GM18519 (cell line): ENCODE measurements at regions not wholly inside any gene's neighbourhood (a gene's known extent, or its start where the extent isn't known, plus 50 kb on each side); places are given as distances from the start of the nearest gene placed in this dataset.
"Not testable (repeated sequence)": the region's sequence is repeated elsewhere in the genome, so short reads cannot be mapped to it uniquely, and the experiment has no call there.

Source experiments
- ATAC-seq: cut with Tn5 transposase; IDR thresholded peaks from one replicate; pipeline ENCODE4 v1.9.1; 2021; ENCODE audit warnings: mild to moderate bottlenecking, moderate library complexity; ENCODE audit not compliant: unreplicated experiment, low FRiP score

GRCh38 chr6:132202574-132202973 lies 198.7 kb downstream of the MOXD1 start:
- no peak for ATAC-seq

GRCh38 chr6:132199343-132199742 lies 201.9 kb downstream of the MOXD1 start:
- ATAC-seq: no peak

- no peak for ATAC-seq
These were observed 202.4 kb downstream of the MOXD1 start for GRCh38 chr6:132198896-132199295.

- no peak for ATAC-seq
These were observed 203.2 kb downstream of the MOXD1 start for GRCh38 chr6:132198040-132198439.

- no peak for ATAC-seq
These were observed 206.7 kb downstream of the MOXD1 start for GRCh38 chr6:132194529-132194928.

GRCh38 chr6:132192631-132193030 lies 208.6 kb downstream of the MOXD1 start:
- no peak for ATAC-seq

GRCh38 chr6:132190815-132191175 lies 210.5 kb downstream of the MOXD1 start:
- no peak for ATAC-seq

GRCh38 chr6:132190097-132190814 lies 211.0 kb downstream of the MOXD1 start:
- ATAC-seq: no peak

GRCh38 chr6:132188556-132189264 lies 212.6 kb downstream of the MOXD1 start:
- ATAC-seq: no peak

- no peak for ATAC-seq
These were observed 213.5 kb downstream of the MOXD1 start for GRCh38 chr6:132187816-132188215.

GRCh38 chr6:132184966-132185365 lies 216.3 kb downstream of the MOXD1 start:
- ATAC-seq: not testable (repeated sequence)

- no peak for ATAC-seq
These were observed 221.3 kb downstream of the MOXD1 start for GRCh38 chr6:132179955-132180354.

- ATAC-seq: no peak
These were observed 223.7 kb upstream of the CCN2 start for GRCh38 chr6:132174919-132175318.

- ATAC-seq: no peak
These were observed 217.8 kb upstream of the CCN2 start for GRCh38 chr6:132168961-132169360.

GRCh38 chr6:132167929-132168892 lies 217.0 kb upstream of the CCN2 start:
- ATAC-seq: no peak

GRCh38 chr6:132166526-132167051 lies 215.4 kb upstream of the CCN2 start:
- no peak for ATAC-seq

- no peak for ATAC-seq
These were observed 214.5 kb upstream of the CCN2 start for GRCh38 chr6:132165677-132166076.

- ATAC-seq: no peak
These were observed 210.1 kb upstream of the CCN2 start for GRCh38 chr6:132161283-132161682.

- ATAC-seq: no peak
These were observed 202.2 kb upstream of the CCN2 start for GRCh38 chr6:132153221-132153898.

GRCh38 chr6:132147530-132148011 lies 196.4 kb upstream of the CCN2 start:
- ATAC-seq: no peak
